Colonic mucosa (tissue), 4 donors: ENCODE measurements at regions not wholly inside any gene's neighbourhood (a gene's known extent, or its start where the extent isn't known, plus 50 kb on each side); places are given as distances from the start of the nearest gene placed in this dataset.
"Not testable (repeated sequence)": the region's sequence is repeated elsewhere in the genome, so short reads cannot be mapped to it uniquely, and the experiment has no call there.

Experiments
- DNase-seq: peaks from one replicate; pipeline ENCODE4 v3.0.0-alpha.2; 2020
- H3K27ac ChIP-seq: fragments of 200-600 bp; one replicate; pipeline ENCODE4 v1.8.0; 2021
- H3K27me3 ChIP-seq: fragments of 200-600 bp; one replicate; pipeline ENCODE4 v1.8.0; 2021
- H3K36me3 ChIP-seq: fragments of 200-600 bp; one replicate; pipeline ENCODE4 v1.8.0; 2021
- H3K4me1 ChIP-seq: fragments of 200-600 bp; one replicate; pipeline ENCODE4 v1.8.0; 2021; ENCODE audit warnings: mild to moderate bottlenecking
- H3K4me3 ChIP-seq: fragments of 200-600 bp; one replicate; pipeline ENCODE4 v1.8.0; 2021
- H3K9ac ChIP-seq, 2 donors: one replicate each; pipeline ENCODE4 v1.7.0; 2013; ENCODE audit warnings: control low read depth in 2 of 2, low read depth in 2 of 2, low read length in 2 of 2
- H3K9me3 ChIP-seq: fragments of 200-600 bp; one replicate; pipeline ENCODE4 v1.8.0; 2021
- CTCF ChIP-seq: fragments of 200-600 bp; IDR thresholded peaks from one replicate; pipeline ENCODE4 v1.8.0; 2022; ENCODE audit warnings: antibody characterized with exemption, mild to moderate bottlenecking
- intact Hi-C: fragments of 100-400 bp; cut with DNase I; formaldehyde crosslinking; loops from one replicate; pipeline ENCODE4 v1.14.1; 2022
- donor health status: healthy.
- donor health status: DM: no; HTN: no; CAD: no.
- donor health status: DM: no; HTN: no; CAD: no.

GRCh38 chr10:64771253-64772050 is 1250.3 kb downstream of the REEP3 start:
- no peak overlapping the region for H3K9ac ChIP-seq
- H3K27me3 ChIP-seq: no peaks in the 10 kb centered on the region
- intact Hi-C loops: no loop called here
- H3K9me3 ChIP-seq: no peaks in the 10 kb centered on the region
- DNase-seq: no peak
- no peak for TF ChIP-seq CTCF
- H3K4me1 ChIP-seq: no peaks in the 10 kb centered on the region
- no peak overlapping the region for H3K27ac ChIP-seq
- no peaks in the 10 kb centered on the region for H3K36me3 ChIP-seq
- no peak overlapping the region for H3K4me3 ChIP-seq

GRCh38 chr10:64773357-64773756 is 1252.2 kb downstream of the REEP3 start:
- no peaks in the 10 kb centered on the region for H3K9me3 ChIP-seq
- no peak for TF ChIP-seq CTCF
- intact Hi-C loops: no loop called here
- no peaks in the 10 kb centered on the region for H3K4me1 ChIP-seq
- no peak overlapping the region for H3K4me3 ChIP-seq
- H3K27ac ChIP-seq: no peak overlapping the region
- no peaks in the 10 kb centered on the region for H3K36me3 ChIP-seq
- no peak overlapping the region for H3K9ac ChIP-seq
- no peak for DNase-seq
- H3K27me3 ChIP-seq: no peaks in the 10 kb centered on the region

- H3K36me3 ChIP-seq, H3K27ac ChIP-seq, H3K27me3 ChIP-seq, intact Hi-C loops, H3K9me3 ChIP-seq, H3K4me3 ChIP-seq, H3K9ac ChIP-seq, H3K4me1 ChIP-seq, DNase-seq: not testable (repeated sequence)
Measured at GRCh38 chr10:64784451-64784850, 1263.2 kb downstream of the REEP3 start.

- no peaks in the 10 kb centered on the region for H3K36me3 ChIP-seq
- DNase-seq: no peak
- H3K27me3 ChIP-seq: no peaks in the 10 kb centered on the region
- H3K27ac ChIP-seq: no peak overlapping the region
- no peak overlapping the region for H3K9ac ChIP-seq
- H3K4me3 ChIP-seq: no peak overlapping the region
- H3K4me1 ChIP-seq: no peaks in the 10 kb centered on the region
- TF ChIP-seq CTCF: no peak
- no peaks in the 10 kb centered on the region for H3K9me3 ChIP-seq
- intact Hi-C loops: no loop called here
Measured at GRCh38 chr10:64785816-64786215, 1264.6 kb downstream of the REEP3 start.

- H3K4me1 ChIP-seq: no peaks in the 10 kb centered on the region
- no peak overlapping the region for H3K27ac ChIP-seq
- intact Hi-C loops: no loop called here
- H3K9ac ChIP-seq: no peak overlapping the region
- TF ChIP-seq CTCF: no peak
- H3K9me3 ChIP-seq: no peaks in the 10 kb centered on the region
- H3K36me3 ChIP-seq: no peaks in the 10 kb centered on the region
- DNase-seq: no peak
- no peaks in the 10 kb centered on the region for H3K27me3 ChIP-seq
- no peak overlapping the region for H3K4me3 ChIP-seq
Measured at GRCh38 chr10:64786989-64787388, 1265.8 kb downstream of the REEP3 start.

- no peak for DNase-seq
- TF ChIP-seq CTCF: no peak
- intact Hi-C loops: no loop called here
Measured at GRCh38 chr10:64795847-64796246, 1274.6 kb downstream of the REEP3 start.

More at GRCh38 chr10:64795847-64796246, 1274.6 kb downstream of the REEP3 start:
- no peaks in the 10 kb centered on the region for H3K27me3 ChIP-seq
- H3K36me3 ChIP-seq: no peaks in the 10 kb centered on the region
- no peaks in the 10 kb centered on the region for H3K9me3 ChIP-seq
- H3K4me1 ChIP-seq: no peaks in the 10 kb centered on the region
- no peak overlapping the region for H3K4me3 ChIP-seq
- no peak overlapping the region for H3K27ac ChIP-seq
- H3K9ac ChIP-seq: no peak overlapping the region
